ENCODE measurements at regions not wholly inside any gene's neighbourhood (a gene's known extent, or its start where the extent isn't known, plus 50 kb on each side); places are given as distances from the start of the nearest gene placed in this dataset.

DNA sequence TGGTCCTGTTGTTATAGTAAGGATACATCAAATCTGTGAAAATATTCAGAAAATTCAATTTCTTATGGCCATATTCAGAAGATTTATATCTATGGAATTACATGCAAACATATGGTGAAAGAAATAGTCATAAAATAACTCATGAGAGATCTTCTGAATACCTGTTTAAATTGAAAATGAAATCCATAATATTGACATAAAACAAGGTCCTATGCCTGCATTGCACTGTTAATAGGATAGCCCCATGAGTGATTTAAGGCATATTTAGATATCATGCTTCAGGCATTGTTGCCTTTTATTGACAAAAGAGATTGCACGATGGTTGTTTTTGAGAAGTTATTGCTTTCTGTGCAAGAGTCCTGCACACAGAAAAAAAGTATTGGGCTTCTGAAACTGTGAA lies 591.7 kb upstream of the ZNF717 start:
- no peaks in the 10 kb centered on the region for H3K9me3 ChIP-seq
- H3K36me3 ChIP-seq: no peaks in the 10 kb centered on the region
- DNase-seq: no peak
- H3K27me3 ChIP-seq: no peaks in the 10 kb centered on the region
- no peaks in the 10 kb centered on the region for H3K4me1 ChIP-seq
- H3K27ac ChIP-seq: no peak overlapping the region
- TF ChIP-seq, protein P1, sequence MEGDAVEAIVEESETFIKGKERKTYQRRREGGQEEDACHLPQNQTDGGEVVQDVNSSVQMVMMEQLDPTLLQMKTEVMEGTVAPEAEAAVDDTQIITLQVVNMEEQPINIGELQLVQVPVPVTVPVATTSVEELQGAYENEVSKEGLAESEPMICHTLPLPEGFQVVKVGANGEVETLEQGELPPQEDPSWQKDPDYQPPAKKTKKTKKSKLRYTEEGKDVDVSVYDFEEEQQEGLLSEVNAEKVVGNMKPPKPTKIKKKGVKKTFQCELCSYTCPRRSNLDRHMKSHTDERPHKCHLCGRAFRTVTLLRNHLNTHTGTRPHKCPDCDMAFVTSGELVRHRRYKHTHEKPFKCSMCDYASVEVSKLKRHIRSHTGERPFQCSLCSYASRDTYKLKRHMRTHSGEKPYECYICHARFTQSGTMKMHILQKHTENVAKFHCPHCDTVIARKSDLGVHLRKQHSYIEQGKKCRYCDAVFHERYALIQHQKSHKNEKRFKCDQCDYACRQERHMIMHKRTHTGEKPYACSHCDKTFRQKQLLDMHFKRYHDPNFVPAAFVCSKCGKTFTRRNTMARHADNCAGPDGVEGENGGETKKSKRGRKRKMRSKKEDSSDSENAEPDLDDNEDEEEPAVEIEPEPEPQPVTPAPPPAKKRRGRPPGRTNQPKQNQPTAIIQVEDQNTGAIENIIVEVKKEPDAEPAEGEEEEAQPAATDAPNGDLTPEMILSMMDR (IDR thresholded peaks at IDR 0.05): no peak
- H3K4me3 ChIP-seq: no peak overlapping the region
- intact Hi-C loops (cut with DNase I): no loop called here
- no peak for ATAC-seq

DNA sequence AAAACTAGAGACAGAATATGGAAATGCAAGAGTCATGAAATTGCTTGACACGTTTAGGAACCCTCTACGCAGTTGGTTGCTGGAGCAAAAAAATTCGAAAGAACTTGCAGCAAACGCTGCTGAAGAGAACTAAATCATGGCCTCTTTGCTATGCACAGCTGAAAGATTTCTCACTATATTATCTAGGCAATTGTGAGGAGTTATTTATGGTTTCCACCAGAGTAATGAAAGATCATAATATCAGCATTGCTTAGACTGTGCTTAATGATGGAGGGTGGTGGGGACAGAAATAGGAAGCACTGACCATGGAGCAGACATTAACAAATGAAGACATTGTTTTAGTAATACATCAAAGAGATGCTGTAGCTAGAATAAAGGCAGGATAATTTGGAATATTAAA lies 593.4 kb upstream of the ZNF717 start:
- intact Hi-C loops (cut with DNase I): no loop called here
- TF ChIP-seq, protein P1 (IDR thresholded peaks at IDR 0.05): no peak
- no peak overlapping the region for H3K4me3 ChIP-seq
- H3K9me3 ChIP-seq: no peaks in the 10 kb centered on the region
- no peak for DNase-seq
- no peaks in the 10 kb centered on the region for H3K36me3 ChIP-seq
- H3K27ac ChIP-seq: no peak overlapping the region
- no peaks in the 10 kb centered on the region for H3K4me1 ChIP-seq
- no peaks in the 10 kb centered on the region for H3K27me3 ChIP-seq
- ATAC-seq: no peak

DNA sequence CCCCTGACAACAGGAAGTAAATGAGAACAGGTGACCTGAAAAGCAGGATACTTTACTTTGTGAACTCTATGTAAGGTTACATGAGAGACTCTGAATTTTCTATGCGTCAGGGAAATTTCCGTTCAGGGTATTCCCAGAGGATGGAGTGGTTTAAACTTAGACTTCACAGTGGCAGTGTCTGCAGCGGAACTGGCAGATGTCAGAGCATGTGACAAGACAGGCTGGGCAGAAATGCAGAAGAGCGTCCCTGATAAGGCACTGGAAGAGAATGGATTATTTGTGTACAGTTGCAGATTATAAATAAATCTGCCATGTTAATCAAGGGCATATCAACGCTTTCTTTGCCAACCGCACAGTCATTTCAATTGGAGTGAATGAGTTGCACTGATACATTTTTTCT lies 598.4 kb upstream of the ZNF717 start:
- DNase-seq (no peak), ATAC-seq (no peak)
- Histone ChIP-seq H3K9me3 (no peaks in the 10 kb centered on the region), H3K4me3 (no peak overlapping the region), H3K27ac (no peak overlapping the region), H3K27me3 (no peaks in the 10 kb centered on the region), H3K36me3 (no peaks in the 10 kb centered on the region), H3K4me1 (no peaks in the 10 kb centered on the region)
- TF ChIP-seq, protein P1 (IDR thresholded peaks at IDR 0.05): no peak
- intact Hi-C loops (cut with DNase I): no loop called here

DNA sequence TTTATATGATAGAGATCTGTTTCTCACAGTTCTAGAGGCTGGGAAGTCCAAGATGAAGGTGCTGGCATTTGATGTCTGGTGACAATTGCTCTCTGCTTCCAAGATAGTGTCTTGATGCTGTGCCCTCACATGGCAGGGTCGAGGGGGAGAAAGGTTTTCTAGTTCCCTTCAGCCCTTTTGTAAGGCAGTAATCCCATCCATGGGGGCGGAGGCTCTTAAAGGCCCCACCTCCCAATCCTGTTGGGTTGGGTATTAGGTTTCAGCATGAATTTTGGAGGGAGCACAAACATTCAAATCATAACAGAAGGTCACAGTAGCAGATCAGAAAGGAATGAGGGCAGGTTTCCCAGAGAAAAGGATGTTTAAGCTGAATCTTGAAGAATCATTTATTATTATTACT lies 601.7 kb upstream of the ZNF717 start:
- ATAC-seq (no peak), DNase-seq (no peak)
- no peaks in the 10 kb centered on the region for H3K9me3 ChIP-seq
- TF ChIP-seq, protein P1 (IDR thresholded peaks at IDR 0.05): no peak
- no peak overlapping the region for H3K4me3 ChIP-seq
- no peaks in the 10 kb centered on the region for H3K36me3 ChIP-seq
- H3K27me3 ChIP-seq: no peaks in the 10 kb centered on the region
- H3K4me1 ChIP-seq: no peaks in the 10 kb centered on the region
- H3K27ac ChIP-seq: no peak overlapping the region
- intact Hi-C loops (cut with DNase I): no loop called here

DNA sequence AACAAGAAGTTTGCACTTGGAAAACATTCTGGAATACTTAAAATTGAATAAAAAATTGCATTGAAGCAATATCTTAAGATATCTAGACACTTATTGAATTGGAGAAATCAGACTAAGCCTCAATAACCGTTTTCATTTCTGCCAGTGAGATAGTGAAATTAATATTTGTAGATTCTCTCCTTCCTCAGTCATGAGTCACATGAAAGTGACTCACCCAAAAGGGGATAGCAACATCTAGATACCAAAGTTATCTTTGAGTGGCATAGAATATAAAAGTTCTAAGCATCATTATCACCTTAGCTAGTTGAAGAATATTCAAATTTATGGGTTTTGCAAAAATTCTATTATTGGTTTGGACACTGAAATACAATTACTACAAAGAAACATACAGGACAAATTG lies 614.8 kb upstream of the ZNF717 start:
- intact Hi-C loops (cut with DNase I): no loop called here

DNA sequence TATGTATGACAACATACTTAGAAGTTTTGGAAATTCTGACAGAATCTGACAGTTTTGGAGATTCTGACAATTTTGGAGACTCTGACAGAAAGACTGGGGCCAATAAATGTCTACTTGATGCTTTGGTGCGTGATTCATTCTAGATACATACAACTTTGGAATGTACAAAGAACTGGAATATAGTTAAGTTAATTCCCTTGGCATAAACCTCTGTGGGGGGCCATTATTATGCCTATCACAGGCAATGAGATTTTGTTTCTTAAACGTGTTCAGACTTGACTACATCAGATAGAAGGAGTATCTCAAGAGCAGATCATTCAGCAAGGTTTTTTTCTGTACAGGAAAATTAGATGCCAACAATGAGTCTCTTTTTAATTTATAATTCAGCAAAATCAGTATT lies 617.6 kb upstream of the ZNF717 start:
- Histone ChIP-seq H3K36me3 (no peaks in the 10 kb centered on the region), H3K27me3 (no peaks in the 10 kb centered on the region), H3K9me3 (no peaks in the 10 kb centered on the region), H3K4me1 (no peaks in the 10 kb centered on the region), H3K4me3 (no peak overlapping the region), H3K27ac (no peak overlapping the region)
- no peak for ATAC-seq
- DNase-seq: no peak
- intact Hi-C loops (cut with DNase I): no loop called here
- TF ChIP-seq, protein P1 (IDR thresholded peaks at IDR 0.05): no peak

More for the DNA sequence above, 614.8 kb upstream of the ZNF717 start:
- H3K4me3 ChIP-seq: no peak overlapping the region
- no peaks in the 10 kb centered on the region for H3K27me3 ChIP-seq
- H3K4me1 ChIP-seq: no peaks in the 10 kb centered on the region
- TF ChIP-seq, protein P1 (IDR thresholded peaks at IDR 0.05): no peak
- H3K36me3 ChIP-seq: no peaks in the 10 kb centered on the region
- H3K9me3 ChIP-seq: no peaks in the 10 kb centered on the region
- H3K27ac ChIP-seq: no peak overlapping the region
- DNase-seq (no peak), ATAC-seq (no peak)
